ENCODE measurements at regions not wholly inside any gene's neighbourhood (a gene's known extent, or its start where the extent isn't known, plus 50 kb on each side); places are given as distances from the start of the nearest gene placed in this dataset.
"Not testable (repeated sequence)": the region's sequence is repeated elsewhere in the genome, so short reads cannot be mapped to it uniquely, and the experiment has no call there.

DNA sequence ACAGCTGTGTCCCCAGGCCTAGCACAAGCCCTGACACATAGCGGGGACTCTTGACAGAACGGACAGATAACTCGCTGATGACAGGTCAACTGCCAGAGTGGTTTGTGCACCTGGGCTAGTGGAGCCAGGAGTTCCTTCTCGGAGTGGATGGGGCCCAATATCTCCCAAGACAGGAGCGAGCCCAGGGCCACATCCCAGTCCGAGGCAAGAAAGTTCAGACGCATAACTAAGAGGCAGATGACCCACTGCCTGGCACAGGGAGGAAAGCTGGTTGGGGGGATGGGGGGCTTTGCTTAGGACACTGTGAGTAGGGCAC lies 69.6 kb upstream of the ZNF479 start:
- no peaks in the 10 kb centered on the region for H3K36me3 ChIP-seq (replicated peaks; ENCODE audit: insufficient read depth, low read depth)
- H3K4me1 ChIP-seq (ENCODE audit: insufficient read depth) = no peaks in the 10 kb centered on the region
- 85% methylated on average over 7 of the region's 7 CpGs for WGBS (ENCODE audit: low lambda C conversion rate, missing lambda C conversion rate)
- no peak for TF ChIP-seq EZH2phosphoT487 (IDR thresholded peaks at IDR 0.05; ENCODE audit: low read depth, severe bottlenecking, unreplicated experiment)
- TF ChIP-seq, protein P1, sequence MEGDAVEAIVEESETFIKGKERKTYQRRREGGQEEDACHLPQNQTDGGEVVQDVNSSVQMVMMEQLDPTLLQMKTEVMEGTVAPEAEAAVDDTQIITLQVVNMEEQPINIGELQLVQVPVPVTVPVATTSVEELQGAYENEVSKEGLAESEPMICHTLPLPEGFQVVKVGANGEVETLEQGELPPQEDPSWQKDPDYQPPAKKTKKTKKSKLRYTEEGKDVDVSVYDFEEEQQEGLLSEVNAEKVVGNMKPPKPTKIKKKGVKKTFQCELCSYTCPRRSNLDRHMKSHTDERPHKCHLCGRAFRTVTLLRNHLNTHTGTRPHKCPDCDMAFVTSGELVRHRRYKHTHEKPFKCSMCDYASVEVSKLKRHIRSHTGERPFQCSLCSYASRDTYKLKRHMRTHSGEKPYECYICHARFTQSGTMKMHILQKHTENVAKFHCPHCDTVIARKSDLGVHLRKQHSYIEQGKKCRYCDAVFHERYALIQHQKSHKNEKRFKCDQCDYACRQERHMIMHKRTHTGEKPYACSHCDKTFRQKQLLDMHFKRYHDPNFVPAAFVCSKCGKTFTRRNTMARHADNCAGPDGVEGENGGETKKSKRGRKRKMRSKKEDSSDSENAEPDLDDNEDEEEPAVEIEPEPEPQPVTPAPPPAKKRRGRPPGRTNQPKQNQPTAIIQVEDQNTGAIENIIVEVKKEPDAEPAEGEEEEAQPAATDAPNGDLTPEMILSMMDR (IDR thresholded peaks at IDR 0.05; ENCODE audit: poor library complexity) = no peak
- no peak for TF ChIP-seq EZH2 (IDR thresholded peaks at IDR 0.05; ENCODE audit: borderline replicate concordance)
- H3K79me2 ChIP-seq = no peaks in the 10 kb centered on the region
- no peaks in the 10 kb centered on the region for H3K9me3 ChIP-seq (ENCODE audit: low read depth)
- no peak for DNase-seq (ENCODE audit: low spot score)
- no peaks in the 10 kb centered on the region for H3K9me2 ChIP-seq (replicated peaks; ENCODE audit: insufficient read depth)
- no peak overlapping the region for H3K4me3 ChIP-seq
- H3K27ac ChIP-seq = no peak overlapping the region
- no peaks in the 10 kb centered on the region for H4K20me1 ChIP-seq (ENCODE audit: insufficient read depth, poor library complexity, severe bottlenecking)
- no peak overlapping the region for H3K4me2 ChIP-seq
- H3K27me3 ChIP-seq = no peaks in the 10 kb centered on the region
- no peak overlapping the region for H2AFZ ChIP-seq

DNA sequence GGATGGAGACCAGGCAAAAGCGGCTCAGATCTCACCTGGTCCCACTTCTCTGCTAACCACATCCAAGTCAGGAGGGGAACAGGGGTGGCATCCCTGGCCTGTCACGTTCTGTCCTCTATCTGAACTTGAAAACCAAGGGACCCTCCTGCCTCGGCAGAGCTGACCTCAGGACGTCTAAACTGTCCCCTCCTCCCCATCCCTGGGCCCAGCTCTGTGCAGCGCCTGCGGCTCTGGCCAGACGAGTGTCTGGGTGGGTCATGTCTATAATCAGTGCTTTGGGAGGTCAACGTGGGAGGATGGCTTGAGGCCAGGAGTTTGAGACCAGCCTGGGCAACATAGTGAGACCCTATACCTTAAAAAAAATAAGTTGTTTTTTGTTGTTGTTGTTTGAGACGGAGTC lies 70.0 kb upstream of the ZNF479 start:
- no peaks in the 10 kb centered on the region for H4K20me1 ChIP-seq (ENCODE audit: insufficient read depth, poor library complexity, severe bottlenecking)
- no peaks in the 10 kb centered on the region for H3K9me3 ChIP-seq (ENCODE audit: low read depth)
- no peak overlapping the region for H3K4me3 ChIP-seq
- H3K36me3 ChIP-seq (replicated peaks; ENCODE audit: insufficient read depth, low read depth) = no peaks in the 10 kb centered on the region
- no peaks in the 10 kb centered on the region for H3K9me2 ChIP-seq (replicated peaks; ENCODE audit: insufficient read depth)
- 65% methylated on average over 9 of the region's 9 CpGs for WGBS (ENCODE audit: low lambda C conversion rate, missing lambda C conversion rate)
- no peak for DNase-seq (ENCODE audit: low spot score)
- no peaks in the 10 kb centered on the region for H3K79me2 ChIP-seq
- H2AFZ ChIP-seq = no peak overlapping the region
- H3K4me2 ChIP-seq = no peak overlapping the region
- no peak for TF ChIP-seq EZH2 (IDR thresholded peaks at IDR 0.05; ENCODE audit: borderline replicate concordance)
- TF ChIP-seq, protein P1 (IDR thresholded peaks at IDR 0.05; ENCODE audit: poor library complexity) = no peak
- no peak for TF ChIP-seq EZH2phosphoT487 (IDR thresholded peaks at IDR 0.05; ENCODE audit: low read depth, severe bottlenecking, unreplicated experiment)
- no peaks in the 10 kb centered on the region for H3K4me1 ChIP-seq (ENCODE audit: insufficient read depth)
- H3K27ac ChIP-seq = no peak overlapping the region
- H3K27me3 ChIP-seq = no peaks in the 10 kb centered on the region

DNA sequence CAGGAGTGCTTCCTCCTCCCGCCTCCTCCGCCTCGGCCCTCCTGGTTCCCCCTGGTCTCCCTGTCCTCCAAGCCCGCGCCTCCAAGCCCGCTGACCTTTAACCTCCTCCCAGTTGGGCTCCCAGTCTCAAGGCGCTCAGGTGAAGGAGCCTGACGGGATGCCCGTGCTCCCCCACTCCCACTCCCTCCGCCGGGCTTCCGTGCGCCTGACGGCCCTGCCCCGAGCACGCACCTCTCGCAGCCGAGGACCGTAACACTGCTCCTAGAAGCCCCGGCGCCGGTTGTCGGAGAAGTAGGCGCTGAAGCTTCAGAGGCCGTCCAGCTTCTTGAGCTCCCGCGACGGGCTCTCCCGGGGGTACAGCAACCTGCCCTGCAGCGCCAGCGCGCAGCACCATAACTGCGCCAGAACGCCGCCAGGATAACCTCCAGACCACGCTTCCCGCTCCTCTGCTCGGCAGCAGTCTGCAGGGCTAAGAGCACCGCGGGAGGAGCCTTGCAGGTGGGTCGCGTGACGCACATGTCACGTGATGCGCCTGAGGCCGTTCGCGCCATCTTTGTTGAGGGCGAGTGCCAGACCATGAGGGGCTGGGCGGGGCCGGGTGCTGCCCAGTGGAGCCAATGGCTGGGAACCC lies 71.0 kb upstream of the ZNF479 start:
- H3K4me2 ChIP-seq = no peak overlapping the region
- no peaks in the 10 kb centered on the region for H4K20me1 ChIP-seq (ENCODE audit: insufficient read depth, poor library complexity, severe bottlenecking)
- no peak for TF ChIP-seq EZH2phosphoT487 (IDR thresholded peaks at IDR 0.05; ENCODE audit: low read depth, severe bottlenecking, unreplicated experiment)
- TF ChIP-seq, protein P1 (IDR thresholded peaks at IDR 0.05; ENCODE audit: poor library complexity) = no peak
- no peak for TF ChIP-seq EZH2 (IDR thresholded peaks at IDR 0.05; ENCODE audit: borderline replicate concordance)
- no peaks in the 10 kb centered on the region for H3K79me2 ChIP-seq
- no peaks in the 10 kb centered on the region for H3K9me3 ChIP-seq (ENCODE audit: low read depth)
- H3K27ac ChIP-seq = no peak overlapping the region
- no peaks in the 10 kb centered on the region for H3K4me1 ChIP-seq (ENCODE audit: insufficient read depth)
- H2AFZ ChIP-seq = no peak overlapping the region
- no peaks in the 10 kb centered on the region for H3K27me3 ChIP-seq
- no peak for DNase-seq (ENCODE audit: low spot score)
- no peak overlapping the region for H3K4me3 ChIP-seq
- H3K9me2 ChIP-seq (replicated peaks; ENCODE audit: insufficient read depth) = no peaks in the 10 kb centered on the region
- H3K36me3 ChIP-seq (replicated peaks; ENCODE audit: insufficient read depth, low read depth) = no peaks in the 10 kb centered on the region
- WGBS (ENCODE audit: low lambda C conversion rate, missing lambda C conversion rate) = 94% methylated on average over 51 of the region's 51 CpGs

DNA sequence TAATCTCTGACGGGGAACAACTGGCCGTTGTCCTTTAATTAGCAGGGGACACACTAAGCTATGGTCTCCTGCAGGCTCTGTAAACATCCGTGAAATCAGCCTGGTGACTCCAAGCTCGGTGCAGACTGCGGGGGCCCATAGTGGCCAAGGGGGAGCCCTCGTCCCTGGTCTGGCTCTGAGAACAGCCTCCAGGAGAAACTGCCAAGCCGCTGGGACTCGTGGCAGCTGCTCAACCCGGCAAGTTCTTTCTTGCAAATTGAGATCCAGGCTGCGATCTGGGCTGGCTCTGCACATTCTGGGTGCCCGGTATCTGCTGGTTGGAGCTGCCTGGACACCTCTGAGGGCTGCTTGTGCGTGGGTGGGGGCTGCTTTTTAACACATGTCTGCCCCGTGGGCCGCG lies 71.6 kb upstream of the ZNF479 start:
- H3K9me2 ChIP-seq (replicated peaks; ENCODE audit: insufficient read depth); H3K36me3 ChIP-seq (replicated peaks; ENCODE audit: insufficient read depth, low read depth); H4K20me1 ChIP-seq (ENCODE audit: insufficient read depth, poor library complexity, severe bottlenecking); DNase-seq (ENCODE audit: low spot score); H3K9me3 ChIP-seq (ENCODE audit: low read depth); H3K27me3 ChIP-seq; H3K27ac ChIP-seq; H3K4me2 ChIP-seq; H2AFZ ChIP-seq; H3K4me3 ChIP-seq; H3K79me2 ChIP-seq; H3K4me1 ChIP-seq (ENCODE audit: insufficient read depth): not testable (repeated sequence)
- 83% methylated on average over 15 of the region's 15 CpGs for WGBS (ENCODE audit: low lambda C conversion rate, missing lambda C conversion rate)
